Stomach (tissue), 4 donors: ENCODE measurements at regions not wholly inside any gene's neighbourhood (a gene's known extent, or its start where the extent isn't known, plus 50 kb on each side); places are given as distances from the start of the nearest gene placed in this dataset.

Source experiments
- POLR2A ChIP-seq, 4 donors: fragments of 450-650 bp; IDR thresholded peaks; one replicate each; pipeline ENCODE4 v1.6.1; 2016; ENCODE audit warnings: antibody characterized with exemption in 4 of 4, control low read depth in 2 of 4, mild to moderate bottlenecking in 1 of 4, moderate library complexity in 1 of 4
- TF ChIP-seq, protein P1 (sequence below), 7 experiments: fragments of 450-650 bp in 4 of 7; fragments of 200-600 bp in 3 of 7; sonication (generic) in 3 of 7; IDR thresholded peaks; one replicate each; pipeline ENCODE4 v1.5.1; 2016 to 2019; ENCODE audit warnings: antibody characterized with exemption in 7 of 7, control low read depth in 2 of 7, mild to moderate bottlenecking in 1 of 7

GRCh38 chr4:158442736-158443135 lies 78.9 kb upstream of the RXFP1 start:
- TF ChIP-seq, protein P1, sequence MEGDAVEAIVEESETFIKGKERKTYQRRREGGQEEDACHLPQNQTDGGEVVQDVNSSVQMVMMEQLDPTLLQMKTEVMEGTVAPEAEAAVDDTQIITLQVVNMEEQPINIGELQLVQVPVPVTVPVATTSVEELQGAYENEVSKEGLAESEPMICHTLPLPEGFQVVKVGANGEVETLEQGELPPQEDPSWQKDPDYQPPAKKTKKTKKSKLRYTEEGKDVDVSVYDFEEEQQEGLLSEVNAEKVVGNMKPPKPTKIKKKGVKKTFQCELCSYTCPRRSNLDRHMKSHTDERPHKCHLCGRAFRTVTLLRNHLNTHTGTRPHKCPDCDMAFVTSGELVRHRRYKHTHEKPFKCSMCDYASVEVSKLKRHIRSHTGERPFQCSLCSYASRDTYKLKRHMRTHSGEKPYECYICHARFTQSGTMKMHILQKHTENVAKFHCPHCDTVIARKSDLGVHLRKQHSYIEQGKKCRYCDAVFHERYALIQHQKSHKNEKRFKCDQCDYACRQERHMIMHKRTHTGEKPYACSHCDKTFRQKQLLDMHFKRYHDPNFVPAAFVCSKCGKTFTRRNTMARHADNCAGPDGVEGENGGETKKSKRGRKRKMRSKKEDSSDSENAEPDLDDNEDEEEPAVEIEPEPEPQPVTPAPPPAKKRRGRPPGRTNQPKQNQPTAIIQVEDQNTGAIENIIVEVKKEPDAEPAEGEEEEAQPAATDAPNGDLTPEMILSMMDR (IDR thresholded peaks at IDR 0.05) = no peak
- TF ChIP-seq POLR2A (IDR thresholded peaks at IDR 0.05) = no peak
